DOHH2 (cell line): ENCODE measurements at regions not wholly inside any gene's neighbourhood (a gene's known extent, or its start where the extent isn't known, plus 50 kb on each side); places are given as distances from the start of the nearest gene placed in this dataset.

Source experiments
- CTCF ChIP-seq: fragments of 200-600 bp; sonication (generic); IDR thresholded peaks from one replicate; pipeline ENCODE4 v1.5.1; 2014; ENCODE audit warnings: antibody characterized with exemption, mild to moderate bottlenecking, low read depth, low read length; ENCODE audit not compliant: poor library complexity, severe bottlenecking
- EZH2phosphoT487 ChIP-seq: fragments of 200-600 bp; sonication (generic); IDR thresholded peaks from 2 replicates; pipeline ENCODE4 v1.6.1; 2017; ENCODE audit warnings: borderline replicate concordance, mild to moderate bottlenecking, antibody characterized with exemption, low read length, moderate library complexity, mixed read lengths

GRCh38 chr2:164023896-164024295 is 288.1 kb upstream of the FIGN start:
- TF ChIP-seq CTCF (no peak), EZH2phosphoT487 (no peak)
